ENCODE measurements at regions not wholly inside any gene's neighbourhood (a gene's known extent, or its start where the extent isn't known, plus 50 kb on each side); places are given as distances from the start of the nearest gene placed in this dataset.

- no peaks in the 10 kb centered on the region for H3K36me3 ChIP-seq (ENCODE audit: control insufficient read depth in 3 of 3, insufficient read depth in 2 of 3, low read depth in 1 of 3, low read length in 3 of 3)
- no peaks in the 10 kb centered on the region for H3K4me1 ChIP-seq (ENCODE audit: control insufficient read depth in 3 of 3, insufficient read depth in 2 of 3, low read depth in 1 of 3, low read length in 2 of 3)
- peaks cover 0 to under 1% (median 0%) of the 10 kb centered on the region in 3 donors for H3K27me3 ChIP-seq (ENCODE audit: control insufficient read depth in 3 of 3, insufficient read depth in 3 of 3, low read length in 3 of 3)
- DNase-seq (no peak), FAIRE-seq (no peak)
- H3K9me3 ChIP-seq (ENCODE audit: control insufficient read depth in 2 of 2, insufficient read depth in 1 of 2, low read depth in 1 of 2, low read length in 1 of 2), result peaks cover 0 to 2% of the 10 kb centered on the region in 2 donors
- H3K4me3 ChIP-seq (ENCODE audit: low read depth in 1 of 3, low read length in 3 of 3), result no peak overlapping the region
- WGBS, 3 donors, result 86 to 95% (median 91%) methylated on average over 1 of the region's 1 CpG
- no peak overlapping the region for H3K27ac ChIP-seq (ENCODE audit: low read depth in 1 of 3, low read length in 2 of 3)
Observed at GRCh38 chr9:86671018-86671417, 276.3 kb downstream of the GAS1 start.

DNA sequence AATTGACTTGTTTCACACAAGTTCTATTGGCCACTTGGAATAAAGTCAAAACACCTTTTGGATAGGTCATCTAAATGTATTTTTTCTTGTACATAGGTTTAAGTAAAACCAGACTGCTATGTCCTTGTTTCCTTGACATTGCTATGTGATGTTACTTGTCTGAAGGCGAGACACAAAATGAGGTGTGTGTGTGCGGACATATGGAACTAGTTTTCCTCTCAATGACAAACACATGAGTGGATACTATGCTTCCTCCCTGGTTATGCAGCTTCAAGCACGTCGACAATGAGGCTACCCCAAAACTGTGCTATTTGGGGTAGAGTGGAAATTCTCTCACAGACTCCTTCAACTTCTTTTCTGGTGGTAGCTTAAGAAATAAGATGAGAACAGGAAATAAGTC is 276.8 kb downstream of the GAS1 start:
- 91 to 98% (median 97%) methylated on average over 4 of the region's 4 CpGs for WGBS, 3 donors
- Histone ChIP-seq H3K4me1 (ENCODE audit: control insufficient read depth in 3 of 3, insufficient read depth in 2 of 3, low read depth in 1 of 3, low read length in 2 of 3) (no peaks in the 10 kb centered on the region), H3K27ac (ENCODE audit: low read depth in 1 of 3, low read length in 2 of 3) (no peak overlapping the region), H3K27me3 (ENCODE audit: control insufficient read depth in 3 of 3, insufficient read depth in 3 of 3, low read length in 3 of 3) (peaks cover 0 to 2% (median 0%) of the 10 kb centered on the region in 3 donors), H3K36me3 (ENCODE audit: control insufficient read depth in 3 of 3, insufficient read depth in 2 of 3, low read depth in 1 of 3, low read length in 3 of 3) (no peaks in the 10 kb centered on the region), H3K4me3 (ENCODE audit: low read depth in 1 of 3, low read length in 3 of 3) (no peak overlapping the region), H3K9me3 (ENCODE audit: control insufficient read depth in 2 of 2, insufficient read depth in 1 of 2, low read depth in 1 of 2, low read length in 1 of 2) (peaks cover 0 to 2% of the 10 kb centered on the region in 2 donors)
- DNase-seq (no peak), FAIRE-seq (no peak)

DNA sequence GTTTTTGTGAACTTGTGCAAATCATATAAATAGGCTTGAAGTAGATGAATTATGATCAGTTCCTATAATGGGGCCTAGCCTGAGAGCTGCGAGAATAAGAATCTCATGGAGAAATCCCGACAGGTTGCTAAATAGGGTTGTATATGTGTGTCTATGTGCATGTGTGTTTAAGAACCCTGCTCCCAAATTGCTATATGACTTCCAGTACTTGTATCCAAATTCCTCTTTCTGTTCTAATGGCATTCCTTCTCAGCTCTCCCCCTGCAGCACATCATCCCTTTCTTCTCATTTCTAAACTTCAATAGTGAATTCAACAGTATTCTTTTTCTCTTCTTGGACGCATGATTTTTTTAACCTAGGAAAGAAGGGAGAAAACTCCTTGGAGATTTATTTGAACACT is 277.2 kb downstream of the GAS1 start:
- H3K27me3 ChIP-seq (ENCODE audit: control insufficient read depth in 3 of 3, insufficient read depth in 3 of 3, low read length in 3 of 3), result peaks cover 0 to 2% (median 0%) of the 10 kb centered on the region in 3 donors
- DNase-seq (no peak), FAIRE-seq (no peak)
- H3K27ac ChIP-seq (ENCODE audit: low read depth in 1 of 3, low read length in 2 of 3), result no peak overlapping the region
- 89 to 91% (median 90%) methylated on average over 3 of the region's 3 CpGs for WGBS, 3 donors
- H3K9me3 ChIP-seq (ENCODE audit: control insufficient read depth in 2 of 2, insufficient read depth in 1 of 2, low read depth in 1 of 2, low read length in 1 of 2), result peaks cover 0 to 2% of the 10 kb centered on the region in 2 donors
- H3K36me3 ChIP-seq (ENCODE audit: control insufficient read depth in 3 of 3, insufficient read depth in 2 of 3, low read depth in 1 of 3, low read length in 3 of 3), result no peaks in the 10 kb centered on the region
- H3K4me1 ChIP-seq (ENCODE audit: control insufficient read depth in 3 of 3, insufficient read depth in 2 of 3, low read depth in 1 of 3, low read length in 2 of 3), result no peaks in the 10 kb centered on the region
- no peak overlapping the region for H3K4me3 ChIP-seq (ENCODE audit: low read depth in 1 of 3, low read length in 3 of 3)

- no peak for FAIRE-seq
- no peak overlapping the region for H3K27ac ChIP-seq (ENCODE audit: low read depth in 1 of 3, low read length in 2 of 3)
- no peaks in the 10 kb centered on the region for H3K36me3 ChIP-seq (ENCODE audit: control insufficient read depth in 3 of 3, insufficient read depth in 2 of 3, low read depth in 1 of 3, low read length in 3 of 3)
- H3K27me3 ChIP-seq (ENCODE audit: control insufficient read depth in 3 of 3, insufficient read depth in 3 of 3, low read length in 3 of 3), result peaks cover 0 to 2% (median 0%) of the 10 kb centered on the region in 3 donors
- 65 to 83% (median 74%) methylated on average over 4 of the region's 4 CpGs for whole genome bisulfite sequencing, 3 donors
- H3K4me1 ChIP-seq (ENCODE audit: control insufficient read depth in 3 of 3, insufficient read depth in 2 of 3, low read depth in 1 of 3, low read length in 2 of 3), result no peaks in the 10 kb centered on the region
- no peak for DNase-seq
- H3K4me3 ChIP-seq (ENCODE audit: low read depth in 1 of 3, low read length in 3 of 3), result no peak overlapping the region
- H3K9me3 ChIP-seq (ENCODE audit: control insufficient read depth in 2 of 2, insufficient read depth in 1 of 2, low read depth in 1 of 2, low read length in 1 of 2), result peaks cover 0 to 2% of the 10 kb centered on the region in 2 donors
Observed at GRCh38 chr9:86669422-86669821, 277.9 kb downstream of the GAS1 start.

DNA sequence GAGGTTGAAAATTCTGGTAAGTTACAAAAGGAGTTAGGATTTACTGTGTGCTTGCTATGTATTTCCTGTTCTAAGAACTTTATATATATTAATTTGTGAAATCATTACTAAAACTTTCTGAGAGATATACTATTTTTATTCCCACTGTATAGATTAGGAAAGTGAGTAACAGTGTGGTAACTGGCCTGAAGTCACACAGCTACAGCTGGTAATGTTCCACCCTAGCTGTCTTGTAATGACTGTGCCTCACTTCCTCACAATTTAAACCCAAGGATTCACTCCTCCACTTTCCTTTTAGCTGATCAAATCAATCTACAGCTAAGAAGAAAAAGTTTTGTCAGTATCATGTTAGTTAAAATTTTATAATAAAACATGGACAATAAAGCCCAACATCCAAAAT is 278.8 kb downstream of the GAS1 start:
- Histone ChIP-seq H3K9me3 (ENCODE audit: control insufficient read depth in 2 of 2, insufficient read depth in 1 of 2, low read depth in 1 of 2, low read length in 1 of 2) (peaks cover 0 to 2% of the 10 kb centered on the region in 2 donors), H3K4me1 (ENCODE audit: control insufficient read depth in 3 of 3, insufficient read depth in 2 of 3, low read depth in 1 of 3, low read length in 2 of 3) (no peaks in the 10 kb centered on the region), H3K27ac (ENCODE audit: low read depth in 1 of 3, low read length in 2 of 3) (no peak overlapping the region), H3K4me3 (ENCODE audit: low read depth in 1 of 3, low read length in 3 of 3) (no peak overlapping the region), H3K27me3 (ENCODE audit: control insufficient read depth in 3 of 3, insufficient read depth in 3 of 3, low read length in 3 of 3) (peaks cover 0 to 2% (median 0%) of the 10 kb centered on the region in 3 donors), H3K36me3 (ENCODE audit: control insufficient read depth in 3 of 3, insufficient read depth in 2 of 3, low read depth in 1 of 3, low read length in 3 of 3) (no peaks in the 10 kb centered on the region)
- DNase-seq (no peak), FAIRE-seq (no peak)

DNA sequence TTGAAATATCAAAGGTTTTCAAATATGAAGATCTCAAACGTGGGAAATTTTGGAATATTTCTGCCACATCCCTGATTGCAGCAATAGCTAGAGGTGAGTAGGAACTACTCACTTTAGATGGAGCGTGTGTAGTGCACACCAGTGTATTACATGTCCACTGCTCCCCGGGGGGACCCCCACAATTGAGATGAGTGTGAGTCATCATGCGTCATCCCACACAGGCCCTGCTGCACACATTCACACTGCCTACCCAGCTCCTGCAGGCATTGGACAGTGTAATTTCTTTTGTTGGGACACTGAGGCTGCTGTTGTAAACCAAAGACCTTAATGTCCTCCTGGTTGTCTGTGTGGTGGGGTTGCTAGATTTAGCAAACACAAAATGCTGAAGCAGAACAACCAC is 280.0 kb downstream of the GAS1 start:
- no peak for DNase-seq
- 83 to 88% (median 87%) methylated on average over 4 of the region's 4 CpGs for WGBS, 3 donors
- Histone ChIP-seq H3K4me1 (ENCODE audit: control insufficient read depth in 3 of 3, insufficient read depth in 2 of 3, low read depth in 1 of 3, low read length in 2 of 3) (no peaks in the 10 kb centered on the region), H3K36me3 (ENCODE audit: control insufficient read depth in 3 of 3, insufficient read depth in 2 of 3, low read depth in 1 of 3, low read length in 3 of 3) (no peaks in the 10 kb centered on the region), H3K4me3 (ENCODE audit: low read depth in 1 of 3, low read length in 3 of 3) (no peak overlapping the region), H3K9me3 (ENCODE audit: control insufficient read depth in 2 of 2, insufficient read depth in 1 of 2, low read depth in 1 of 2, low read length in 1 of 2) (peaks cover 0 to 2% of the 10 kb centered on the region in 2 donors), H3K27ac (ENCODE audit: low read depth in 1 of 3, low read length in 2 of 3) (no peak overlapping the region), H3K27me3 (ENCODE audit: control insufficient read depth in 3 of 3, insufficient read depth in 3 of 3, low read length in 3 of 3) (peaks cover 0 to 2% (median 0%) of the 10 kb centered on the region in 3 donors)
- no peak for FAIRE-seq

- no peaks in the 10 kb centered on the region for H3K4me1 ChIP-seq (ENCODE audit: control insufficient read depth in 3 of 3, insufficient read depth in 2 of 3, low read depth in 1 of 3, low read length in 2 of 3)
- no peaks in the 10 kb centered on the region for H3K36me3 ChIP-seq (ENCODE audit: control insufficient read depth in 3 of 3, insufficient read depth in 2 of 3, low read depth in 1 of 3, low read length in 3 of 3)
- FAIRE-seq, result no peak
- peaks cover 0 to 2% (median 0%) of the 10 kb centered on the region in 3 donors for H3K27me3 ChIP-seq (ENCODE audit: control insufficient read depth in 3 of 3, insufficient read depth in 3 of 3, low read length in 3 of 3)
- H3K4me3 ChIP-seq (ENCODE audit: low read depth in 1 of 3, low read length in 3 of 3), result no peak overlapping the region
- H3K27ac ChIP-seq (ENCODE audit: low read depth in 1 of 3, low read length in 2 of 3), result no peak overlapping the region
- no peaks in the 10 kb centered on the region for H3K9me3 ChIP-seq (ENCODE audit: control insufficient read depth in 2 of 2, insufficient read depth in 1 of 2, low read depth in 1 of 2, low read length in 1 of 2)
- DNase-seq, result no peak
- 59 to 77% (median 74%) methylated on average over 1 of the region's 1 CpG for WGBS, 3 donors
Observed at GRCh38 chr9:86665416-86665815, 281.9 kb downstream of the GAS1 start.

- FAIRE-seq, result no peak
- peaks cover 0 to 2% (median 0%) of the 10 kb centered on the region in 3 donors for H3K27me3 ChIP-seq (ENCODE audit: control insufficient read depth in 3 of 3, insufficient read depth in 3 of 3, low read length in 3 of 3)
- WGBS, 3 donors, result 72 to 76% (median 72%) methylated on average over 7 of the region's 7 CpGs
- H3K36me3 ChIP-seq (ENCODE audit: control insufficient read depth in 3 of 3, insufficient read depth in 2 of 3, low read depth in 1 of 3, low read length in 3 of 3), result no peaks in the 10 kb centered on the region
- no peak overlapping the region for H3K27ac ChIP-seq (ENCODE audit: low read depth in 1 of 3, low read length in 2 of 3)
- DNase-seq, result no peak
- H3K4me3 ChIP-seq (ENCODE audit: low read depth in 1 of 3, low read length in 3 of 3), result no peak overlapping the region
- no peaks in the 10 kb centered on the region for H3K9me3 ChIP-seq (ENCODE audit: control insufficient read depth in 2 of 2, insufficient read depth in 1 of 2, low read depth in 1 of 2, low read length in 1 of 2)
- H3K4me1 ChIP-seq (ENCODE audit: control insufficient read depth in 3 of 3, insufficient read depth in 2 of 3, low read depth in 1 of 3, low read length in 2 of 3), result no peaks in the 10 kb centered on the region
Observed at GRCh38 chr9:86664603-86665002, 282.7 kb downstream of the GAS1 start.

- H3K36me3 ChIP-seq (ENCODE audit: control insufficient read depth in 3 of 3, insufficient read depth in 2 of 3, low read depth in 1 of 3, low read length in 3 of 3), result no peaks in the 10 kb centered on the region
- WGBS, 3 donors, result 85 to 90% (median 88%) methylated on average over 2 of the region's 2 CpGs
Observed at GRCh38 chr9:86663905-86664304, 283.4 kb downstream of the GAS1 start.

More at GRCh38 chr9:86663905-86664304, 283.4 kb downstream of the GAS1 start:
- no peak overlapping the region for H3K4me3 ChIP-seq (ENCODE audit: low read depth in 1 of 3, low read length in 3 of 3)
- H3K27ac ChIP-seq (ENCODE audit: low read depth in 1 of 3, low read length in 2 of 3), result no peak overlapping the region
- DNase-seq, result no peak
- H3K4me1 ChIP-seq (ENCODE audit: control insufficient read depth in 3 of 3, insufficient read depth in 2 of 3, low read depth in 1 of 3, low read length in 2 of 3), result no peaks in the 10 kb centered on the region
- H3K9me3 ChIP-seq (ENCODE audit: control insufficient read depth in 2 of 2, insufficient read depth in 1 of 2, low read depth in 1 of 2, low read length in 1 of 2), result no peaks in the 10 kb centered on the region
- peaks cover 0 to 2% (median 0%) of the 10 kb centered on the region in 3 donors for H3K27me3 ChIP-seq (ENCODE audit: control insufficient read depth in 3 of 3, insufficient read depth in 3 of 3, low read length in 3 of 3)
- no peak for FAIRE-seq

All from small intestine (tissue), 7 donors.